Activated T-cell treated with anti-CD3 and anti-CD28 coated beads for 4 hours (primary cell): ENCODE measurements at regions not wholly inside any gene's neighbourhood (a gene's known extent, or its start where the extent isn't known, plus 50 kb on each side); places are given as distances from the start of the nearest gene placed in this dataset.

Experiments used
- DNase-seq: peaks from one replicate; pipeline ENCODE4 v3.0.0-alpha.2; 2020

- no peak for DNase-seq
Observed at GRCh38 chr17:5822281-5823060, 238.2 kb upstream of the NLRP1 start.

GRCh38 chr17:5823219-5823618 lies 238.9 kb upstream of the NLRP1 start:
- no peak for DNase-seq

- no peak for DNase-seq
Observed at GRCh38 chr17:5825717-5826330, 241.5 kb upstream of the NLRP1 start.

- no peak for DNase-seq
Observed at GRCh38 chr17:5826384-5826783, 242.1 kb upstream of the NLRP1 start.

GRCh38 chr17:5830921-5831320 lies 239.3 kb upstream of the WSCD1 start:
- DNase-seq = no peak

GRCh38 chr17:5832886-5833285 lies 237.3 kb upstream of the WSCD1 start:
- no peak for DNase-seq

GRCh38 chr17:5837055-5837491 lies 233.1 kb upstream of the WSCD1 start:
- DNase-seq = no peak

GRCh38 chr17:5838661-5839300 lies 231.4 kb upstream of the WSCD1 start:
- DNase-seq = no peak

- DNase-seq = no peak
Observed at GRCh38 chr17:5840811-5841446, 229.2 kb upstream of the WSCD1 start.

- DNase-seq = no peak
Observed at GRCh38 chr17:5841862-5842261, 228.3 kb upstream of the WSCD1 start.

- DNase-seq = no peak
Observed at GRCh38 chr17:5843366-5844026, 226.7 kb upstream of the WSCD1 start.

- DNase-seq = no peak
Observed at GRCh38 chr17:5846001-5846400, 224.2 kb upstream of the WSCD1 start.

GRCh38 chr17:5854871-5855554 lies 215.2 kb upstream of the WSCD1 start:
- DNase-seq = no peak

- no peak for DNase-seq
Observed at GRCh38 chr17:5861246-5861645, 208.9 kb upstream of the WSCD1 start.

GRCh38 chr17:5861854-5862253 lies 208.3 kb upstream of the WSCD1 start:
- no peak for DNase-seq

GRCh38 chr17:5862395-5862794 lies 207.8 kb upstream of the WSCD1 start:
- no peak for DNase-seq

GRCh38 chr17:5864741-5865657 lies 205.2 kb upstream of the WSCD1 start:
- no peak for DNase-seq

GRCh38 chr17:5866978-5867377 lies 203.2 kb upstream of the WSCD1 start:
- no peak for DNase-seq

GRCh38 chr17:5869041-5869745 lies 201.0 kb upstream of the WSCD1 start:
- DNase-seq = no peak

- DNase-seq = no peak
Observed at GRCh38 chr17:5870231-5870953, 199.8 kb upstream of the WSCD1 start.
